MCF 10A (cell line): ENCODE measurements at regions not wholly inside any gene's neighbourhood (a gene's known extent, or its start where the extent isn't known, plus 50 kb on each side); places are given as distances from the start of the nearest gene placed in this dataset.

Experiments
- BruUV-seq: library from RNA; stranded (reverse); fragments of 400-500 nt; replicated peaks from 2 replicates; lab custom pipeline; 2021; lab: Mats Ljungman, UMichigan
- CTCF ChIA-PET: fragments of 300-600 bp; sonication (Branson Sonifier 250); formaldehyde crosslinking; extraction: SDS; loops from one replicate; lab custom pipeline; 2021; ENCODE audit warnings: antibody characterized with exemption, inconsistent platforms; lab: Yijun Ruan, JAX
- POLR2A ChIA-PET: fragments of 300-600, 350-650 bp; sonication (Branson Sonifier 250); formaldehyde crosslinking; extraction: SDS; loops from one replicate; lab custom pipeline; 2020; ENCODE audit warnings: antibody characterized with exemption, inconsistent platforms; lab: Yijun Ruan, JAX
- DNase-seq: peaks from one replicate; pipeline ENCODE4 v3.0.0-alpha.2; 2018; ENCODE audit not compliant: unreplicated experiment
- H3K27ac Mint-ChIP-seq: one replicate; pipeline ENCODE4 v1.8.0; 2022; ENCODE audit warnings: mild to moderate bottlenecking, low read depth, mixed read lengths; ENCODE audit not compliant: unreplicated experiment
- H3K27me3 Mint-ChIP-seq: one replicate; pipeline ENCODE4 v1.8.0; 2022; ENCODE audit warnings: mixed read lengths; ENCODE audit not compliant: insufficient read depth, unreplicated experiment
- H3K36me3 Mint-ChIP-seq: one replicate; pipeline ENCODE4 v1.8.0; 2022; ENCODE audit warnings: mild to moderate bottlenecking, moderate library complexity, mixed read lengths; ENCODE audit not compliant: insufficient read depth, unreplicated experiment
- H3K4me1 Mint-ChIP-seq: one replicate; pipeline ENCODE4 v1.8.0; 2022; ENCODE audit warnings: mixed read lengths; ENCODE audit not compliant: insufficient read depth, unreplicated experiment
- H3K4me3 Mint-ChIP-seq: one replicate; pipeline ENCODE4 v1.8.0; 2022; ENCODE audit warnings: mild to moderate bottlenecking, moderate library complexity, mixed read lengths; ENCODE audit not compliant: unreplicated experiment
- H3K9me3 Mint-ChIP-seq: one replicate; pipeline ENCODE4 v1.8.0; 2022; ENCODE audit warnings: mixed read lengths; ENCODE audit not compliant: unreplicated experiment
- CTCF ChIP-seq: fragments of 200-600 bp; IDR thresholded peaks from one replicate; pipeline ENCODE4 v1.8.0; 2022; ENCODE audit warnings: antibody characterized with exemption, mild to moderate bottlenecking; ENCODE audit not compliant: unreplicated experiment
- intact Hi-C: fragments of 100-400 bp; cut with micrococcal nuclease; formaldehyde crosslinking; loops from 2 replicates; pipeline ENCODE4 v1.14.1; 2022

DNA sequence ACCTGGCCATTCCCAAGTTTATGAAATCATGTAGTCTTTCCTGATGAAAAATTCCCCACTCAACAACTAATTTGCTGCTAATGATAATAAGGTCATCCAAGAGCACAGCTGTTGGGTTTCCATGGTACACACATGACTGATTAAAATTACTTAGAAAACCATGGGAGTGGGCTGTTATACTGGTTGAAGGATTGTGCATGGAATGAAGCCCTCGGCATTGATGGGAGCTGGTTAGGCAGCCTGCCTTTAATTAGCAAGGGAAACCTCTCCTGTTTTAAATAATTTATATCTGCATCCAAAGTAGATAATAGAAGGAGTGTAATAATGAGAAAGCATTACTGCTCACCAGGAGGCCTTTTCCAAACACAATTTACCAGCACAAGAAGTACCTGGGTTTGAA, 235.1 kb upstream of the CFAP20DC start:
- peaks cover 6% of the 10 kb centered on the region for H3K36me3 Mint-ChIP-seq
- POLR2A ChIA-PET: no interaction called here
- peaks cover 19% of the 10 kb centered on the region for H3K4me1 Mint-ChIP-seq

GRCh38 chr3:59280113-59280512, 230.3 kb upstream of the CFAP20DC start:
- H3K27me3 Mint-ChIP-seq: no peaks in the 10 kb centered on the region
- intact Hi-C loops: no loop called here
- H3K4me1 Mint-ChIP-seq: no peaks in the 10 kb centered on the region
- DNase-seq: no peak
- H3K4me3 Mint-ChIP-seq: no peak overlapping the region
- POLR2A ChIA-PET: no interaction called here
- H3K27ac Mint-ChIP-seq: no peak overlapping the region
- CTCF ChIA-PET: no interaction called here
- TF ChIP-seq CTCF: no peak
- BruUV-seq: no TSS peak
- H3K9me3 Mint-ChIP-seq: no peaks in the 10 kb centered on the region
- H3K36me3 Mint-ChIP-seq: no peaks in the 10 kb centered on the region

More for the DNA sequence above, 235.1 kb upstream of the CFAP20DC start:
- TF ChIP-seq CTCF: no peak
- CTCF ChIA-PET: no interaction called here
- intact Hi-C loops: no loop called here
- no peak overlapping the region for H3K27ac Mint-ChIP-seq
- no TSS peak for BruUV-seq
- H3K27me3 Mint-ChIP-seq: no peaks in the 10 kb centered on the region
- DNase-seq: no peak
- no peaks in the 10 kb centered on the region for H3K9me3 Mint-ChIP-seq
- no peak overlapping the region for H3K4me3 Mint-ChIP-seq

- peaks cover 6% of the 10 kb centered on the region for H3K4me1 Mint-ChIP-seq
- intact Hi-C loops: no loop called here
- no peak overlapping the region for H3K4me3 Mint-ChIP-seq
- TF ChIP-seq CTCF: no peak
- H3K27ac Mint-ChIP-seq: no peak overlapping the region
- no TSS peak for BruUV-seq
- POLR2A ChIA-PET: no interaction called here
- no peaks in the 10 kb centered on the region for H3K27me3 Mint-ChIP-seq
- DNase-seq: no peak
- CTCF ChIA-PET: no interaction called here
- no peaks in the 10 kb centered on the region for H3K9me3 Mint-ChIP-seq
- H3K36me3 Mint-ChIP-seq: no peaks in the 10 kb centered on the region
Observed at GRCh38 chr3:59277816-59278215, 228.0 kb upstream of the CFAP20DC start.

DNA sequence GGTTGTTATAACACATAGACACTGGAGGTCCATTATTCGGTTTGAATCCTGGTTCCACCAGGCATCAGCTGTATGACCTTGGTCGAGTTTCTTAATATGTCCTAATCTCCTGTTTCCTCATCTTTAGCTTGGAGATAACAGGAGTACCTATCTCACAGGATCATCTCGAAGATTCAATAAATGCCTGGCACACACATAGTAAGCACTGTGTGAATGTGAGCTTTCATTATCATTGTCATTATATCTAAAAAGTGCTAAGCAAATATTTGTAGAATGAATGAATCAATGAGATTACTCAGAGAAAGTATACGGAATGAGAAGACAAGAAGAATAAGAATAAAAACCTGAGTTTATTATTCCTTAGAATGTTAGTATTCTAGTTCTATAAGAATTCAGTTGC, 227.4 kb upstream of the CFAP20DC start:
- ChIA-PET CTCF (no interaction called here), POLR2A (no interaction called here)
- Mint-ChIP-seq H3K27me3 (no peaks in the 10 kb centered on the region), H3K4me3 (no peak overlapping the region), H3K36me3 (no peaks in the 10 kb centered on the region), H3K4me1 (peaks cover 6% of the 10 kb centered on the region), H3K9me3 (no peaks in the 10 kb centered on the region), H3K27ac (no peak overlapping the region)
- DNase-seq: no peak
- no TSS peak for BruUV-seq
- intact Hi-C loops: no loop called here
- no peak for TF ChIP-seq CTCF
